H1 (cell line): ENCODE measurements at regions not wholly inside any gene's neighbourhood (a gene's known extent, or its start where the extent isn't known, plus 50 kb on each side); places are given as distances from the start of the nearest gene placed in this dataset.

ENCODE experiments used
- NANOG ChIP-seq: IDR thresholded peaks from 2 replicates; pipeline ENCODE4 v1.6.1; 2011; ENCODE audit warnings: low read length, low read depth, mild to moderate bottlenecking, inconsistent platforms; ENCODE audit not compliant: insufficient read depth, poor library complexity, severe bottlenecking
- SRF ChIP-seq: IDR thresholded peaks from 2 replicates; pipeline ENCODE4 v1.6.1; 2011; ENCODE audit warnings: mild to moderate bottlenecking, low read depth, low read length, moderate library complexity
- YY1 ChIP-seq: IDR thresholded peaks from 2 replicates; pipeline ENCODE4 v1.6.1; 2011; ENCODE audit warnings: low read depth, mild to moderate bottlenecking, low read length

DNA sequence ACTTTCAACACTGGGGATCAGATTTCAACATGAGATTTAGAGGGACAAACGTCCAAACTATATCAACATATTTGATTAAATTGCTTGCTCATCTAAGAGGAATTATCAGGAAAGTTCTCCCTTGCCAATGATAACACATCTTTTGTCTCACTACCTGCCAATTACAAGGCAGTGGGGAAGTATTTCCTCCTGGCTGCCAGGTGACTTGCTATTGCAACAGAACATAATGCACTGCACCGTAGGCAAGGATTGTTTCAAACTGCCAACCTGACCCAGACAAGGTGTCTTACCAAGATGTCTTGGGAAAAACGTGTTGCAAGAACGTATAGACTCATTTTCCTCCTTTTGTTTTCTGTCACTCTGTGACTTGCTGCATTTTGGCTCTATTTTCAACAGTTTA is 711.6 kb downstream of the METTL15 start (continued):
- TF ChIP-seq SRF = no peak
- TF ChIP-seq NANOG = no peak
- no peak for TF ChIP-seq YY1
- TF ChIP-seq, all 59 proteins: peak for 0
